Effector memory CD4-positive, alpha-beta T cell (primary cell): ENCODE measurements at regions not wholly inside any gene's neighbourhood (a gene's known extent, or its start where the extent isn't known, plus 50 kb on each side); places are given as distances from the start of the nearest gene placed in this dataset.

Experiments
- DNase-seq, 3 donors: peaks; one replicate each; pipeline ENCODE4 v3.0.0-alpha.2; 2020
- H3K27ac ChIP-seq: 2 replicates; pipeline ENCODE4 v1.7.0; 2013; ENCODE audit warnings: mild to moderate bottlenecking, low read length, moderate library complexity; ENCODE audit not compliant: insufficient read depth, poor library complexity, severe bottlenecking
- H3K27me3 ChIP-seq: replicated peaks from 2 replicates; pipeline ENCODE4 v1.7.0; 2013; ENCODE audit warnings: mild to moderate bottlenecking, low read length; ENCODE audit not compliant: insufficient read depth, control insufficient read depth, poor library complexity, severe bottlenecking
- H3K36me3 ChIP-seq: 2 replicates; pipeline ENCODE4 v1.7.0; 2013; ENCODE audit warnings: mild to moderate bottlenecking, low read length, moderate library complexity; ENCODE audit not compliant: control insufficient read depth, insufficient read depth
- H3K4me1 ChIP-seq: 2 replicates; pipeline ENCODE4 v1.7.0; 2013; ENCODE audit warnings: low read length, mild to moderate bottlenecking; ENCODE audit not compliant: control insufficient read depth, insufficient read depth, poor library complexity, severe bottlenecking
- H3K4me3 ChIP-seq: 2 replicates; pipeline ENCODE4 v1.7.0; 2013; ENCODE audit warnings: low read length, low read depth, mild to moderate bottlenecking; ENCODE audit not compliant: insufficient read depth, poor library complexity, severe bottlenecking
- H3K9me3 ChIP-seq: 2 replicates; pipeline ENCODE4 v1.7.0; 2013; ENCODE audit warnings: mild to moderate bottlenecking, low read length, moderate library complexity; ENCODE audit not compliant: control insufficient read depth

- DNase-seq: no peak
- no peak overlapping the region for H3K4me3 ChIP-seq
- H3K27ac ChIP-seq: no peak overlapping the region
- H3K9me3 ChIP-seq: no peaks in the 10 kb centered on the region
- no peaks in the 10 kb centered on the region for H3K4me1 ChIP-seq
- no peaks in the 10 kb centered on the region for H3K27me3 ChIP-seq
- H3K36me3 ChIP-seq: no peaks in the 10 kb centered on the region
Observed at GRCh38 chr11:45470794-45471167, 184.6 kb upstream of the SYT13 start.

- Histone ChIP-seq H3K4me3 (no peak overlapping the region), H3K4me1 (no peaks in the 10 kb centered on the region), H3K36me3 (no peaks in the 10 kb centered on the region), H3K9me3 (no peaks in the 10 kb centered on the region), H3K27me3 (no peaks in the 10 kb centered on the region), H3K27ac (no peak overlapping the region)
- no peak for DNase-seq
Observed at GRCh38 chr11:45470151-45470793, 184.1 kb upstream of the SYT13 start.

- no peak overlapping the region for H3K4me3 ChIP-seq
- H3K27me3 ChIP-seq: no peaks in the 10 kb centered on the region
- no peak for DNase-seq
- no peak overlapping the region for H3K27ac ChIP-seq
- H3K36me3 ChIP-seq: no peaks in the 10 kb centered on the region
- no peaks in the 10 kb centered on the region for H3K4me1 ChIP-seq
- no peaks in the 10 kb centered on the region for H3K9me3 ChIP-seq
Observed at GRCh38 chr11:45468267-45468856, 182.2 kb upstream of the SYT13 start.

GRCh38 chr11:45463541-45463940, 177.4 kb upstream of the SYT13 start:
- H3K27me3 ChIP-seq: no peaks in the 10 kb centered on the region
- H3K4me3 ChIP-seq: no peak overlapping the region
- no peak for DNase-seq
- H3K27ac ChIP-seq: no peak overlapping the region
- no peaks in the 10 kb centered on the region for H3K4me1 ChIP-seq
- H3K36me3 ChIP-seq: no peaks in the 10 kb centered on the region
- no peaks in the 10 kb centered on the region for H3K9me3 ChIP-seq

- Histone ChIP-seq H3K27ac (no peak overlapping the region), H3K9me3 (no peaks in the 10 kb centered on the region), H3K36me3 (no peaks in the 10 kb centered on the region), H3K4me1 (no peaks in the 10 kb centered on the region), H3K27me3 (no peaks in the 10 kb centered on the region), H3K4me3 (no peak overlapping the region)
- no peak for DNase-seq
Observed at GRCh38 chr11:45461514-45461913, 175.4 kb upstream of the SYT13 start.

- no peak for DNase-seq
Observed at GRCh38 chr11:45459491-45459890, 173.3 kb upstream of the SYT13 start.

GRCh38 chr11:45458269-45458668, 172.1 kb upstream of the SYT13 start:
- H3K27me3 ChIP-seq: no peaks in the 10 kb centered on the region
- no peaks in the 10 kb centered on the region for H3K9me3 ChIP-seq
- DNase-seq: no peak
- no peak overlapping the region for H3K4me3 ChIP-seq
- no peaks in the 10 kb centered on the region for H3K36me3 ChIP-seq
- H3K27ac ChIP-seq: no peak overlapping the region
- H3K4me1 ChIP-seq: no peaks in the 10 kb centered on the region

More at GRCh38 chr11:45459491-45459890, 173.3 kb upstream of the SYT13 start:
- no peaks in the 10 kb centered on the region for H3K9me3 ChIP-seq
- H3K27me3 ChIP-seq: no peaks in the 10 kb centered on the region
- H3K4me1 ChIP-seq: no peaks in the 10 kb centered on the region
- no peak overlapping the region for H3K4me3 ChIP-seq
- no peaks in the 10 kb centered on the region for H3K36me3 ChIP-seq
- no peak overlapping the region for H3K27ac ChIP-seq

- Histone ChIP-seq H3K36me3 (no peaks in the 10 kb centered on the region), H3K27ac (no peak overlapping the region), H3K4me1 (no peaks in the 10 kb centered on the region), H3K9me3 (no peaks in the 10 kb centered on the region), H3K4me3 (no peak overlapping the region), H3K27me3 (no peaks in the 10 kb centered on the region)
- DNase-seq: no peak
Observed at GRCh38 chr11:45457649-45458048, 171.5 kb upstream of the SYT13 start.

GRCh38 chr11:45456686-45457085, 170.5 kb upstream of the SYT13 start:
- no peak overlapping the region for H3K4me3 ChIP-seq
- no peaks in the 10 kb centered on the region for H3K36me3 ChIP-seq
- no peak for DNase-seq
- H3K4me1 ChIP-seq: no peaks in the 10 kb centered on the region
- no peak overlapping the region for H3K27ac ChIP-seq
- no peaks in the 10 kb centered on the region for H3K9me3 ChIP-seq
- no peaks in the 10 kb centered on the region for H3K27me3 ChIP-seq

- Histone ChIP-seq H3K36me3 (no peaks in the 10 kb centered on the region), H3K27ac (no peak overlapping the region), H3K4me3 (no peak overlapping the region), H3K9me3 (no peaks in the 10 kb centered on the region), H3K27me3 (no peaks in the 10 kb centered on the region), H3K4me1 (no peaks in the 10 kb centered on the region)
- DNase-seq: no peak
Observed at GRCh38 chr11:45455536-45455935, 169.4 kb upstream of the SYT13 start.
